ENCODE measurements at regions not wholly inside any gene's neighbourhood (a gene's known extent, or its start where the extent isn't known, plus 50 kb on each side); places are given as distances from the start of the nearest gene placed in this dataset.

DNA sequence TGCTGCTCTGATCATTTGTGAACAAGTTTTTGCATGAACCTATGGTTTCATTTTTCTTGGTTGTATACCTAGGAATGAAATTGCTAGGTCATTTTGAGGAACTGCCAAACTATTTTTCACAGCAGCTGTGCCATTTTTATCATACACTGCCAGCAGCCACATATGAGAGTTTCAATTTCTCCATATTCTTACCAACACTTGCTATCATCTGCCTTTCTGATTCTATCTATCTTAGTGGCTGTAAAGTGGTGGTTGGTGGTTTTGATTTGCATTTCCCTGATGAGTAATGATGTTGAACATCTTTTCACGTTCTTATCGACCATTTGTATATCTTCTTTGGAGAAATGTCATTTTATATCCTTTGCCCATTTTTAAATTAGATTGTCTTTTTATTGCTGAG is 146.1 kb downstream of the C12orf75 start:
- TF ChIP-seq GABPA (IDR thresholded peaks at IDR 0.05; ENCODE audit: low read depth, low read length) (no peak), GABPA (CRISPR knock-in tag; IDR thresholded peaks at IDR 0.05; ENCODE audit: low read depth) (no peak), ZSCAN21 (CRISPR knock-in tag; IDR thresholded peaks at IDR 0.05; ENCODE audit: borderline replicate concordance) (no peak), ZSCAN30 (CRISPR knock-in tag; IDR thresholded peaks at IDR 0.05) (no peak), BRCA1 (CRISPR knock-in tag; IDR thresholded peaks at IDR 0.05) (no peak), SRSF9 (IDR thresholded peaks at IDR 0.05; ENCODE audit: borderline replicate concordance, insufficient read depth, low read depth, low read length, poor library complexity, severe bottlenecking) (no peak), MED8 (CRISPR knock-in tag; IDR thresholded peaks at IDR 0.05; ENCODE audit: insufficient replicate concordance) (no peak)
- TF ChIP-seq, protein P1, sequence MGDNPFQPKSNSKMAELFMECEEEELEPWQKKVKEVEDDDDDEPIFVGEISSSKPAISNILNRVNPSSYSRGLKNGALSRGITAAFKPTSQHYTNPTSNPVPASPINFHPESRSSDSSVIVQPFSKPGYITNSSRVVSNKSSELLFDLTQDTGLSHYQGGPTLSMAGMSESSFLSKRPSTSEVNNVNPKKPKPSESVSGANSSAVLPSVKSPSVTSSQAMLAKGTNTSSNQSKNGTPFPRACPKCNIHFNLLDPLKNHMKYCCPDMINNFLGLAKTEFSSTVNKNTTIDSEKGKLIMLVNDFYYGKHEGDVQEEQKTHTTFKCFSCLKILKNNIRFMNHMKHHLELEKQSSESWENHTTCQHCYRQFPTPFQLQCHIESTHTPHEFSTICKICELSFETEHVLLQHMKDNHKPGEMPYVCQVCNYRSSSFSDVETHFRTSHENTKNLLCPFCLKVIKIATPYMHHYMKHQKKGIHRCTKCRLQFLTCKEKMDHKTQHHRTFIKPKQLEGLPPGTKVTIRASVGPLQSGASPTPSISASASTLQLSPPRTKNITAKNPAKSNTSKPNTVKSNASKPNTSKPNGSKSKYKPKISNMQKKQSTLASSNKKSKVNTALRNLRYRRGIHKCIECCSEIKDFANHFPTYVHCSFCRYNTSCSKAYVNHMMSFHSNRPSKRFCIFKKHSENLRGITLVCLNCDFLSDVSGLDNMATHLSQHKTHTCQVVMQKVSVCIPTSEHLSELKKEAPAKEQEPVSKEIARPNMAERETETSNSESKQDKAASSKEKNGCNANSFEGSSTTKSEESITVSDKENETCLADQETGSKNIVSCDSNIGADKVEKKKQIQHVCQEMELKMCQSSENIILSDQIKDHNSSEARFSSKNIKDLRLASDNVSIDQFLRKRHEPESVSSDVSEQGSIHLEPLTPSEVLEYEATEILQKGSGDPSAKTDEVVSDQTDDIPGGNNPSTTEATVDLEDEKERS (CRISPR knock-in tag; IDR thresholded peaks at IDR 0.05): no peak
